ENCODE measurements at regions not wholly inside any gene's neighbourhood (a gene's known extent, or its start where the extent isn't known, plus 50 kb on each side); places are given as distances from the start of the nearest gene placed in this dataset.

- H3K9me3 ChIP-seq (ENCODE audit: control insufficient read depth, insufficient read depth, low read length) = no peaks in the 10 kb centered on the region
- H3K4me1 ChIP-seq (ENCODE audit: control insufficient read depth, insufficient read depth, low read length) = no peaks in the 10 kb centered on the region
- intact Hi-C loops (cut with micrococcal nuclease) = no loop called here
- Mint-ChIP-seq H3K36me3 (no peaks in the 10 kb centered on the region), H3K27ac (no peak overlapping the region), H3K4me1 (no peaks in the 10 kb centered on the region), H3K27me3 (ENCODE audit: low read depth in 2 of 2) (peaks cover 24 to 46% of the 10 kb centered on the region in 2 donors), H3K9me3 (no peaks in the 10 kb centered on the region), H3K4me3 (no peak overlapping the region)
- no peak for TF ChIP-seq CTCF (IDR thresholded peaks at IDR 0.05)
- no peak overlapping the region for H3K4me3 ChIP-seq (ENCODE audit: low read length)
- DNase-seq (no peak), ATAC-seq (no peak)
- WGBS (ENCODE audit: insufficient coverage) = 57% methylated on average over 2 of the region's 2 CpGs
- no peak overlapping the region for H3K27ac ChIP-seq (ENCODE audit: low read length)
- peaks cover 3% of the 10 kb centered on the region for H3K27me3 ChIP-seq (ENCODE audit: control insufficient read depth, insufficient read depth, low read length)
- no peaks in the 10 kb centered on the region for H3K36me3 ChIP-seq (ENCODE audit: control insufficient read depth, insufficient read depth, low read length)
These were observed 116.4 kb upstream of the NLRP1 start for GRCh38 chr17:5700745-5701144.

- intact Hi-C loops (cut with micrococcal nuclease) = no loop called here
- DNase-seq (no peak), ATAC-seq (no peak)
- H3K27ac ChIP-seq (ENCODE audit: low read length) = no peak overlapping the region
- no peaks in the 10 kb centered on the region for H3K9me3 ChIP-seq (ENCODE audit: control insufficient read depth, insufficient read depth, low read length)
- H3K27me3 ChIP-seq (ENCODE audit: control insufficient read depth, insufficient read depth, low read length) = peaks cover 3% of the 10 kb centered on the region
- Mint-ChIP-seq H3K27ac (no peak overlapping the region), H3K9me3 (no peaks in the 10 kb centered on the region), H3K36me3 (no peaks in the 10 kb centered on the region), H3K4me1 (no peaks in the 10 kb centered on the region), H3K27me3 (ENCODE audit: low read depth in 2 of 2) (peaks cover 24 to 43% of the 10 kb centered on the region in 2 donors), H3K4me3 (no peak overlapping the region)
- TF ChIP-seq CTCF (IDR thresholded peaks at IDR 0.05) = no peak
- H3K36me3 ChIP-seq (ENCODE audit: control insufficient read depth, insufficient read depth, low read length) = no peaks in the 10 kb centered on the region
- no peak overlapping the region for H3K4me3 ChIP-seq (ENCODE audit: low read length)
- 43% methylated on average over 3 of the region's 3 CpGs for WGBS (ENCODE audit: insufficient coverage)
- no peaks in the 10 kb centered on the region for H3K4me1 ChIP-seq (ENCODE audit: control insufficient read depth, insufficient read depth, low read length)
These were observed 117.1 kb upstream of the NLRP1 start for GRCh38 chr17:5701381-5701780.

GRCh38 chr17:5702951-5703510, 118.7 kb upstream of the NLRP1 start:
- no peaks in the 10 kb centered on the region for H3K9me3 ChIP-seq (ENCODE audit: control insufficient read depth, insufficient read depth, low read length)
- H3K4me1 ChIP-seq (ENCODE audit: control insufficient read depth, insufficient read depth, low read length) = no peaks in the 10 kb centered on the region
- no peak overlapping the region for H3K27ac ChIP-seq (ENCODE audit: low read length)
- no peaks in the 10 kb centered on the region for H3K9me3 Mint-ChIP-seq
- peaks cover 25 to 30% of the 10 kb centered on the region in 2 donors for H3K27me3 Mint-ChIP-seq (ENCODE audit: low read depth in 2 of 2)
- no peaks in the 10 kb centered on the region for H3K36me3 ChIP-seq (ENCODE audit: control insufficient read depth, insufficient read depth, low read length)
- no peaks in the 10 kb centered on the region for H3K27me3 ChIP-seq (ENCODE audit: control insufficient read depth, insufficient read depth, low read length)
- H3K4me3 ChIP-seq (ENCODE audit: low read length) = no peak overlapping the region
- no peak for DNase-seq
- H3K36me3 Mint-ChIP-seq = no peaks in the 10 kb centered on the region
- intact Hi-C loops (cut with micrococcal nuclease) = no loop called here
- no peak for TF ChIP-seq CTCF (IDR thresholded peaks at IDR 0.05)
- no peak overlapping the region for H3K4me3 Mint-ChIP-seq
- no peak overlapping the region for H3K27ac Mint-ChIP-seq
- no peak for ATAC-seq
- WGBS (ENCODE audit: insufficient coverage) = 95% methylated on average over 6 of the region's 6 CpGs
- no peaks in the 10 kb centered on the region for H3K4me1 Mint-ChIP-seq

- no peak for TF ChIP-seq CTCF (IDR thresholded peaks at IDR 0.05)
- Mint-ChIP-seq H3K27ac (no peak overlapping the region), H3K4me3 (no peak overlapping the region), H3K4me1 (no peaks in the 10 kb centered on the region), H3K9me3 (no peaks in the 10 kb centered on the region), H3K36me3 (no peaks in the 10 kb centered on the region), H3K27me3 (ENCODE audit: low read depth in 2 of 2) (peaks cover 27 to 29% of the 10 kb centered on the region in 2 donors)
- DNase-seq (no peak), ATAC-seq (no peak)
- Histone ChIP-seq H3K4me1 (ENCODE audit: control insufficient read depth, insufficient read depth, low read length) (no peaks in the 10 kb centered on the region), H3K36me3 (ENCODE audit: control insufficient read depth, insufficient read depth, low read length) (no peaks in the 10 kb centered on the region), H3K27me3 (ENCODE audit: control insufficient read depth, insufficient read depth, low read length) (no peaks in the 10 kb centered on the region), H3K27ac (ENCODE audit: low read length) (no peak overlapping the region), H3K4me3 (ENCODE audit: low read length) (no peak overlapping the region), H3K9me3 (ENCODE audit: control insufficient read depth, insufficient read depth, low read length) (no peaks in the 10 kb centered on the region)
- WGBS (ENCODE audit: insufficient coverage) = 36% methylated on average over 2 of the region's 2 CpGs
- intact Hi-C loops (cut with micrococcal nuclease) = no loop called here
These were observed 119.4 kb upstream of the NLRP1 start for GRCh38 chr17:5703736-5704135.
